ENCODE measurements at regions not wholly inside any gene's neighbourhood (a gene's known extent, or its start where the extent isn't known, plus 50 kb on each side); places are given as distances from the start of the nearest gene placed in this dataset.
"Not testable (repeated sequence)": the region's sequence is repeated elsewhere in the genome, so short reads cannot be mapped to it uniquely, and the experiment has no call there.

DNA sequence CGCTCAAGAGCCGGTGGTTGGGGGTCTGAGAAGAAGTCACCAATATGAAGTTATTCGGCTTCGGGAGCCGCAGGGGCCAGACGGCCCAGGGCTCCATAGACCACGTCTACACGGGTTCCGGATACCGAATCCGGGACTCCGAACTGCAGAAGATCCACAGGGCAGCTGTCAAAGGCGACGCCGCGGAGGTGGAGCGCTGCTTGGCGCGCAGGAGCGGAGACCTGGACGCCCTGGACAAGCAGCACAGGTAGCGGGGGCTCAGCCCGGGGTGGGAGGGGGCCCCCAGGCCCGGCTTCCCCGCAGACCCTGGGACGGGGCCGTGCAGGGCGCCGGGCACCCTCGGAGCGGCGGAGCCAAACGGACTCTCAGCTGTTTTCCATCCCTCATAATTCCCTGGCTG is 867.9 kb downstream of the SPATA31A1 start:
- H3K4me1 ChIP-seq (ENCODE audit: control insufficient read depth in 1 of 2, insufficient read depth in 2 of 2, low read length in 2 of 2); POLR2A ChIA-PET; H2AFZ ChIP-seq (ENCODE audit: low read depth, low read length, poor library complexity, severe bottlenecking); intact Hi-C loops (cut with micrococcal nuclease); H3K4me2 ChIP-seq (ENCODE audit: low read length); H3K9ac ChIP-seq (ENCODE audit: low read length); H3K27me3 ChIP-seq (ENCODE audit: insufficient read depth, low read length); H3K27ac ChIP-seq (ENCODE audit: low read depth, low read length); ATAC-seq; H3K9me2 ChIP-seq (ENCODE audit: insufficient read depth); DNase-seq (ENCODE audit: low read depth, low spot score); H3K9me3 ChIP-seq (ENCODE audit: control insufficient read depth in 1 of 2, insufficient read depth in 1 of 2, low read depth in 1 of 2, low read length in 2 of 2); H3K36me3 ChIP-seq (ENCODE audit: control insufficient read depth in 1 of 2, insufficient read depth in 2 of 2, low read length in 2 of 2); RAD21 ChIA-PET (ENCODE audit: low non-redundant PET in 1 of 2, low total read pairs in 2 of 2, uncharacterized antibody in 2 of 2, unreplicated experiment in 2 of 2); H3K79me2 ChIP-seq (ENCODE audit: insufficient read depth, low read length); H4K20me1 ChIP-seq (ENCODE audit: insufficient read depth); CTCF ChIA-PET: not testable (repeated sequence)
- TSS peak; percentile 99 for BruUV-seq (replicated peaks)
- peak overlapping the region in 1 of 2 experiments; percentile 13; a peak in 1 of 4 replicates for H3K4me3 ChIP-seq (replicated peaks in 1 of 2; ENCODE audit: low read depth in 1 of 2, low read length in 2 of 2)

All from HCT116 (cell line).